Cardiac muscle cell (in vitro differentiated cells and primary cell): ENCODE measurements at regions not wholly inside any gene's neighbourhood (a gene's known extent, or its start where the extent isn't known, plus 50 kb on each side); places are given as distances from the start of the nearest gene placed in this dataset.

ENCODE experiments used
- DNase-seq, 2 donors: peaks; one replicate each; pipeline versions ENCODE4 v3.0.0 to v3.0.0-alpha.2; 2010 to 2017; ENCODE audit warnings: low read depth in 1 of 2, low spot score in 1 of 2
- H3K27ac ChIP-seq: fragments of 200-600 bp; sonication (generic); 2 replicates; pipeline ENCODE4 v1.5.1; 2016
- H3K27me3 ChIP-seq: fragments of 200-600 bp; sonication (generic); 2 replicates; pipeline ENCODE4 v1.6.0; 2016; ENCODE audit warnings: control low read depth
- H3K36me3 ChIP-seq: fragments of 200-600 bp; sonication (generic); 2 replicates; pipeline ENCODE4 v1.5.1; 2016; ENCODE audit warnings: control low read depth
- H3K4me1 ChIP-seq: fragments of 200-600 bp; sonication (generic); 2 replicates; pipeline ENCODE4 v1.8.1; 2017; ENCODE audit warnings: low read depth, mild to moderate bottlenecking, mixed run types
- H3K4me3 ChIP-seq: fragments of 200-600 bp; sonication (generic); 2 replicates; pipeline ENCODE4 v1.5.1; 2016; ENCODE audit warnings: mild to moderate bottlenecking
- H3K9me3 ChIP-seq: fragments of 200-600 bp; sonication (generic); 2 replicates; pipeline ENCODE4 v1.5.1; 2017; ENCODE audit warnings: low read depth, mild to moderate bottlenecking, control low read depth
- TF ChIP-seq, protein P1 (sequence below): IDR thresholded peaks from 2 replicates; pipeline ENCODE4 v1.5.1; 2012; ENCODE audit warnings: low read depth, mild to moderate bottlenecking, low read length

DNA sequence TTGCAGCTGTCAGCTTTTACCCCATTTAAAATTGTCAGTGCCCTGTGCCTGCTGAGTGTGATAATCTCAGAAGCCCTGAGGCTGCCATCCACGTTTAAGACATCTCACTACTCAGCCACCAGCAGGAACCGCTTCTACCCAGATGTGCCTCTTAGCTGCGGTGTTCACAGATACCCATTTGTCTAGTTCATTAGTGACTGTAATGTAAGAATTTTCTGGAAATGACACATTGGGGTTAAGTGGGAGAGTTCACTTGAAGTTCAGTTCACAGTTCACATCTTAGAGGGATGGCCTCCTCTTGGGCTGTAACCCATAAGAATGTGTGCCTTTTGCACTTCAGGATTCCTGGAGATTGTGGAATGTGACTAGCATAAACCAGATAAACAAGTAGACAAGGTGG, 477.7 kb downstream of the BTBD3 start:
- TF ChIP-seq, protein P1, sequence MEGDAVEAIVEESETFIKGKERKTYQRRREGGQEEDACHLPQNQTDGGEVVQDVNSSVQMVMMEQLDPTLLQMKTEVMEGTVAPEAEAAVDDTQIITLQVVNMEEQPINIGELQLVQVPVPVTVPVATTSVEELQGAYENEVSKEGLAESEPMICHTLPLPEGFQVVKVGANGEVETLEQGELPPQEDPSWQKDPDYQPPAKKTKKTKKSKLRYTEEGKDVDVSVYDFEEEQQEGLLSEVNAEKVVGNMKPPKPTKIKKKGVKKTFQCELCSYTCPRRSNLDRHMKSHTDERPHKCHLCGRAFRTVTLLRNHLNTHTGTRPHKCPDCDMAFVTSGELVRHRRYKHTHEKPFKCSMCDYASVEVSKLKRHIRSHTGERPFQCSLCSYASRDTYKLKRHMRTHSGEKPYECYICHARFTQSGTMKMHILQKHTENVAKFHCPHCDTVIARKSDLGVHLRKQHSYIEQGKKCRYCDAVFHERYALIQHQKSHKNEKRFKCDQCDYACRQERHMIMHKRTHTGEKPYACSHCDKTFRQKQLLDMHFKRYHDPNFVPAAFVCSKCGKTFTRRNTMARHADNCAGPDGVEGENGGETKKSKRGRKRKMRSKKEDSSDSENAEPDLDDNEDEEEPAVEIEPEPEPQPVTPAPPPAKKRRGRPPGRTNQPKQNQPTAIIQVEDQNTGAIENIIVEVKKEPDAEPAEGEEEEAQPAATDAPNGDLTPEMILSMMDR = no peak
- Histone ChIP-seq H3K9me3 (no peaks in the 10 kb centered on the region), H3K36me3 (no peaks in the 10 kb centered on the region), H3K27me3 (no peaks in the 10 kb centered on the region), H3K27ac (no peak overlapping the region), H3K4me1 (no peaks in the 10 kb centered on the region), H3K4me3 (no peak overlapping the region)
- DNase-seq = peak in 1 of 2 donors; percentile 36

DNA sequence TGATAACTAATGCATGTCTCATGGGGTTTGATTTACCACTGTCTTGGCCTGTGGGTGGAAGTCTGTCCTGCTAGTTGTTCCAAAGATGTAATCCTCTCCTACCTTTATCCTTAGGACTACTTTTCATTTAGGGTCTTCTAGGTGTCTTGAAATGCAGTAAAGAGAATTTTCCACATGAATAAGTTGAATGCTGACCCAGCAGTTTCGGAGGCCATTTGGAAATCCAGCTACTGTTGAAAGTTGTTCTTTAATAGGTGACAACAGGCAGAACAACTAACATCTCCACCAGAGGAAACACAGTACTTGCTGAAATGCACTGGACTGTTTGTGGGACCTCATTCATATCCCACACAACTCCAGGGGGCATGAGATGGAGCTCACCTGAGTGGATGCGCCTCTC, 478.1 kb downstream of the BTBD3 start:
- Histone ChIP-seq H3K36me3 (no peaks in the 10 kb centered on the region), H3K27ac (no peak overlapping the region), H3K27me3 (no peaks in the 10 kb centered on the region), H3K9me3 (no peaks in the 10 kb centered on the region), H3K4me3 (no peak overlapping the region), H3K4me1 (no peaks in the 10 kb centered on the region)
- TF ChIP-seq, protein P1 = no peak
- DNase-seq = no peak

DNA sequence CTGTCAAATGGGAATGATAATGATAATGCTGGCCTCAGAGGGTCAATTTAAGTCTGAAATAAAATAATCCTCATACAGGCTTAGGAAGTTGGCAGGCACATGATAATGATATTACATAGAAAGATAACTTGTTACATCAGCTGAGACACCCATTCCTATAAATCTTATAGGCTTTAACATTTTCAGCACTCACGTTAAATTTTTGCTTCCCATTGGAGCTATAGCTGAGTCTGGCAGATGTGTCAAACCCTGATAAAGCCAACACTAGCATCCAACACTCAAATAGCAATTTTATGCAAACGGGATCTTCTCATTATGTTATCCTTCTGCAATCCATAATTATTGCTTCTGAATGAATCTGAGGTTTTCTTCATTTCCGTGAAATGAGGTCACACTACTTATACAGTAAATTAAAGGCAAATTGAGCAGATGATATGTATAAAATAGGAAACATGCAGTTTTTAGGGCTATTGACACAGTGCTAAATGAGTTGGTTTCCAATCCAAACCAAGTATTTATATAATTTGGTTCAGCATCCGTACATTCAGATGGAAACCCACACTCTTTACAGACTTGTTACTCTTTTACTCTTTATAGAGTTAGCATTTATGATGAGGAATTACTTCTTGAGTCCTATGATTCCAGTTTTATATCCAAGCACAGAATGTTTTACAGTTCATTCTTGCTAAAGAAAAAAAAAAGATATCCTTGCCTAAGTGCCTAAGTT, 481.6 kb downstream of the BTBD3 start:
- Histone ChIP-seq H3K4me3 (no peak overlapping the region), H3K27me3 (no peaks in the 10 kb centered on the region), H3K36me3 (no peaks in the 10 kb centered on the region), H3K4me1 (no peaks in the 10 kb centered on the region), H3K27ac (no peak overlapping the region), H3K9me3 (no peaks in the 10 kb centered on the region)
- no peak for DNase-seq
- TF ChIP-seq, protein P1 = no peak

DNA sequence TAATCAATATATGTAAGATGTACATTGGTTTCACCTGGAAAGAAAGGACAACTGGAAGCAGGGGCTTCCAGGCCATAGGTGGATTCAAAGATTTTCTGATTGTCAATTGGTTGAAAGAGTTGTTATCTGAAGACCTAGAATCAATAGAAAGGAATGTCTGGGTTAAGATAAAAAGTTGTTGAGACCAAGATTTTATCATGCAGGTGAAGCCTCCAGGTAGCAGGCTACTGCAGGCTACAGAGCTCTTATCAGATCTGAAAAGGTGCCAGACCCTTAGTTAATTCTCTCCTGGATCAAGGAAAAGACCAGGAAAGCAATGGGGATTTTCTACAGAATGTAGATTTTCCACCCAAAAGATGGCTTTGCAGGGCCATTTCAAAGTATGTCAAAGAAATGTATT, 487.2 kb downstream of the BTBD3 start:
- Histone ChIP-seq H3K4me3 (no peak overlapping the region), H3K36me3 (no peaks in the 10 kb centered on the region), H3K4me1 (no peaks in the 10 kb centered on the region), H3K27ac (no peak overlapping the region), H3K9me3 (no peaks in the 10 kb centered on the region), H3K27me3 (no peaks in the 10 kb centered on the region)
- DNase-seq = no peak
- TF ChIP-seq, protein P1 = no peak

DNA sequence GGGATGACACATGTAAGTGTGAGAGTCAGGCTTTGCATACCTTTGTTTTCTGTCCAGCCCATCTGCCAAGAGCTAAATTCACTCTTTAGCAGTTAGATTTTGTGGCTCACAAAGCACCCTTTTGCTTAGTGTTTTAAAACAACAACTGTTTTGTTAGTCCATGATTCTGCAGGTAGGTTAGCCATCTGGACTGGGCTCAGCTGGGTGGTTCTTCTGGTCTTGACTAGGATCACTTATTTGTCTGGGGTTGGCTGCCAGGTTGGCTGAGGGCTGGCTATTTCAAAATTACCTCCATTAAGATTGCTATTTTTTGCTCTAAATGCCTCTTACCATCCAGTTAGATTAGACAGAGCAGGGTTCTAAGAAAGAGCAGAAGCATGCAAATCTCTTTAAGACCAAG, 489.3 kb downstream of the BTBD3 start:
- TF ChIP-seq, protein P1 = no peak
- H3K27ac ChIP-seq = no peak overlapping the region
- no peak for DNase-seq
- no peaks in the 10 kb centered on the region for H3K27me3 ChIP-seq
- no peaks in the 10 kb centered on the region for H3K36me3 ChIP-seq
- H3K4me1 ChIP-seq = no peaks in the 10 kb centered on the region
- H3K4me3 ChIP-seq = no peak overlapping the region
- H3K9me3 ChIP-seq = no peaks in the 10 kb centered on the region
